ENCODE measurements at regions not wholly inside any gene's neighbourhood (a gene's known extent, or its start where the extent isn't known, plus 50 kb on each side); places are given as distances from the start of the nearest gene placed in this dataset.
A peak's percentile ranks its signal among the peaks of the same experiment; 100 is the strongest.

GRCh38 chr2:8281234-8281633 lies 400.6 kb upstream of the ID2 start:
- Histone ChIP-seq H3K4me2 (ENCODE audit: low read depth, low read length, poor library complexity, severe bottlenecking) (no peak overlapping the region), H3K4me3 (ENCODE audit: low read length) (no peak overlapping the region), H3K4me1 (ENCODE audit: low read length) (peaks cover 29% of the 10 kb centered on the region), H3K79me2 (ENCODE audit: low read length) (no peaks in the 10 kb centered on the region), H3K9ac (ENCODE audit: low read length) (no peak overlapping the region), H3K27ac (ENCODE audit: low read length) (no peak overlapping the region), H2AFZ (ENCODE audit: low read length) (no peak overlapping the region), H3K36me3 (ENCODE audit: insufficient read depth, low read length) (no peaks in the 10 kb centered on the region; the same call in 1 of the 2 replicates), H3K9me2 (replicated peaks; ENCODE audit: insufficient read depth, low read length) (no peaks in the 10 kb centered on the region), H4K20me1 (ENCODE audit: insufficient read depth, low read depth, low read length) (no peaks in the 10 kb centered on the region), H3K9me3 (ENCODE audit: low read length) (no peaks in the 10 kb centered on the region), H3K27me3 (ENCODE audit: low read length) (no peaks in the 10 kb centered on the region)
- DNase-seq: no peak

GRCh38 chr2:8281950-8282857 lies 399.7 kb upstream of the ID2 start:
- no peaks in the 10 kb centered on the region for H3K36me3 ChIP-seq (ENCODE audit: insufficient read depth, low read length)
- H3K79me2 ChIP-seq (ENCODE audit: low read length): no peaks in the 10 kb centered on the region
- no peak for DNase-seq
- no peak overlapping the region for H3K4me3 ChIP-seq (ENCODE audit: low read length)
- H4K20me1 ChIP-seq (ENCODE audit: insufficient read depth, low read depth, low read length): no peaks in the 10 kb centered on the region
- H2AFZ ChIP-seq (ENCODE audit: low read length): no peak overlapping the region
- H3K9ac ChIP-seq (ENCODE audit: low read length): no peak overlapping the region
- H3K4me1 ChIP-seq (ENCODE audit: low read length): peaks cover 29% of the 10 kb centered on the region
- H3K9me3 ChIP-seq (ENCODE audit: low read length): no peaks in the 10 kb centered on the region
- no peak overlapping the region for H3K27ac ChIP-seq (ENCODE audit: low read length)
- no peak overlapping the region for H3K4me2 ChIP-seq (ENCODE audit: low read depth, low read length, poor library complexity, severe bottlenecking)
- no peaks in the 10 kb centered on the region for H3K9me2 ChIP-seq (replicated peaks; ENCODE audit: insufficient read depth, low read length)
- no peaks in the 10 kb centered on the region for H3K27me3 ChIP-seq (ENCODE audit: low read length)

- no peak overlapping the region for H3K27ac ChIP-seq (ENCODE audit: low read length)
- no peak overlapping the region for H2AFZ ChIP-seq (ENCODE audit: low read length)
- H3K9me2 ChIP-seq (replicated peaks; ENCODE audit: insufficient read depth, low read length): no peaks in the 10 kb centered on the region
- H3K9ac ChIP-seq (ENCODE audit: low read length): no peak overlapping the region
- no peaks in the 10 kb centered on the region for H3K36me3 ChIP-seq (ENCODE audit: insufficient read depth, low read length)
- no peaks in the 10 kb centered on the region for H4K20me1 ChIP-seq (ENCODE audit: insufficient read depth, low read depth, low read length)
- H3K27me3 ChIP-seq (ENCODE audit: low read length): no peaks in the 10 kb centered on the region
- H3K4me1 ChIP-seq (ENCODE audit: low read length): peaks cover 25% of the 10 kb centered on the region
- H3K79me2 ChIP-seq (ENCODE audit: low read length): no peaks in the 10 kb centered on the region
- DNase-seq: no peak
- H3K9me3 ChIP-seq (ENCODE audit: low read length): no peaks in the 10 kb centered on the region
- H3K4me3 ChIP-seq (ENCODE audit: low read length): no peak overlapping the region
- no peak overlapping the region for H3K4me2 ChIP-seq (ENCODE audit: low read depth, low read length, poor library complexity, severe bottlenecking)
Observed at GRCh38 chr2:8282858-8283252, 399.0 kb upstream of the ID2 start.

GRCh38 chr2:8285081-8285480 lies 396.8 kb upstream of the ID2 start:
- H3K9me3 ChIP-seq (ENCODE audit: low read length): no peaks in the 10 kb centered on the region
- no peaks in the 10 kb centered on the region for H3K36me3 ChIP-seq (ENCODE audit: insufficient read depth, low read length)
- no peaks in the 10 kb centered on the region for H4K20me1 ChIP-seq (ENCODE audit: insufficient read depth, low read depth, low read length)
- H3K4me3 ChIP-seq (ENCODE audit: low read length): no peak overlapping the region
- H3K9ac ChIP-seq (ENCODE audit: low read length): no peak overlapping the region
- no peak overlapping the region for H3K27ac ChIP-seq (ENCODE audit: low read length)
- no peaks in the 10 kb centered on the region for H3K27me3 ChIP-seq (ENCODE audit: low read length)
- H3K4me2 ChIP-seq (ENCODE audit: low read depth, low read length, poor library complexity, severe bottlenecking): no peak overlapping the region
- H2AFZ ChIP-seq (ENCODE audit: low read length): no peak overlapping the region
- no peaks in the 10 kb centered on the region for H3K79me2 ChIP-seq (ENCODE audit: low read length)
- DNase-seq: peak; percentile 75
- no peaks in the 10 kb centered on the region for H3K9me2 ChIP-seq (replicated peaks; ENCODE audit: insufficient read depth, low read length)
- peaks cover 12% of the 10 kb centered on the region for H3K4me1 ChIP-seq (ENCODE audit: low read length)

- H3K9ac ChIP-seq (ENCODE audit: low read length): no peak overlapping the region
- no peak overlapping the region for H3K27ac ChIP-seq (ENCODE audit: low read length)
- no peaks in the 10 kb centered on the region for H4K20me1 ChIP-seq (ENCODE audit: insufficient read depth, low read depth, low read length)
- H3K9me2 ChIP-seq (replicated peaks; ENCODE audit: insufficient read depth, low read length): no peaks in the 10 kb centered on the region
- no peak overlapping the region for H3K4me3 ChIP-seq (ENCODE audit: low read length)
- no peaks in the 10 kb centered on the region for H3K27me3 ChIP-seq (ENCODE audit: low read length)
- no peak overlapping the region for H3K4me2 ChIP-seq (ENCODE audit: low read depth, low read length, poor library complexity, severe bottlenecking)
- no peak for DNase-seq
- H3K79me2 ChIP-seq (ENCODE audit: low read length): no peaks in the 10 kb centered on the region
- no peaks in the 10 kb centered on the region for H3K36me3 ChIP-seq (ENCODE audit: insufficient read depth, low read length)
- H2AFZ ChIP-seq (ENCODE audit: low read length): no peak overlapping the region
- peaks cover 12% of the 10 kb centered on the region for H3K4me1 ChIP-seq (ENCODE audit: low read length)
- H3K9me3 ChIP-seq (ENCODE audit: low read length): no peaks in the 10 kb centered on the region
Observed at GRCh38 chr2:8285898-8286297, 396.0 kb upstream of the ID2 start.

- Histone ChIP-seq H3K4me3 (ENCODE audit: low read length) (no peak overlapping the region), H3K27ac (ENCODE audit: low read length) (no peak overlapping the region), H4K20me1 (ENCODE audit: insufficient read depth, low read depth, low read length) (no peaks in the 10 kb centered on the region), H3K4me2 (ENCODE audit: low read depth, low read length, poor library complexity, severe bottlenecking) (no peak overlapping the region), H3K9me2 (replicated peaks; ENCODE audit: insufficient read depth, low read length) (no peaks in the 10 kb centered on the region), H3K9ac (ENCODE audit: low read length) (no peak overlapping the region), H3K27me3 (ENCODE audit: low read length) (no peaks in the 10 kb centered on the region), H3K9me3 (ENCODE audit: low read length) (no peaks in the 10 kb centered on the region), H3K4me1 (ENCODE audit: low read length) (peaks cover 2% of the 10 kb centered on the region; the same call in 1 of the 2 replicates), H3K36me3 (ENCODE audit: insufficient read depth, low read length) (no peaks in the 10 kb centered on the region), H2AFZ (ENCODE audit: low read length) (no peak overlapping the region), H3K79me2 (ENCODE audit: low read length) (no peaks in the 10 kb centered on the region)
- DNase-seq: no peak
Observed at GRCh38 chr2:8288206-8288605, 393.6 kb upstream of the ID2 start.

- H4K20me1 ChIP-seq (ENCODE audit: insufficient read depth, low read depth, low read length): no peaks in the 10 kb centered on the region
- no peak overlapping the region for H3K4me2 ChIP-seq (ENCODE audit: low read depth, low read length, poor library complexity, severe bottlenecking)
- no peak overlapping the region for H3K27ac ChIP-seq (ENCODE audit: low read length)
- no peaks in the 10 kb centered on the region for H3K9me2 ChIP-seq (replicated peaks; ENCODE audit: insufficient read depth, low read length)
- no peak overlapping the region for H2AFZ ChIP-seq (ENCODE audit: low read length)
- no peaks in the 10 kb centered on the region for H3K36me3 ChIP-seq (ENCODE audit: insufficient read depth, low read length)
- no peaks in the 10 kb centered on the region for H3K9me3 ChIP-seq (ENCODE audit: low read length)
- H3K9ac ChIP-seq (ENCODE audit: low read length): no peak overlapping the region
- H3K79me2 ChIP-seq (ENCODE audit: low read length): no peaks in the 10 kb centered on the region
- H3K4me1 ChIP-seq (ENCODE audit: low read length): peaks cover 2% of the 10 kb centered on the region; the same call in 1 of the 2 replicates
- DNase-seq: no peak
- no peak overlapping the region for H3K4me3 ChIP-seq (ENCODE audit: low read length)
- no peaks in the 10 kb centered on the region for H3K27me3 ChIP-seq (ENCODE audit: low read length)
Observed at GRCh38 chr2:8289111-8289510, 392.7 kb upstream of the ID2 start.

- H3K27me3 ChIP-seq (ENCODE audit: low read length): no peaks in the 10 kb centered on the region
- no peak overlapping the region for H3K9ac ChIP-seq (ENCODE audit: low read length)
- no peak overlapping the region for H3K27ac ChIP-seq (ENCODE audit: low read length)
- no peaks in the 10 kb centered on the region for H3K79me2 ChIP-seq (ENCODE audit: low read length)
- no peaks in the 10 kb centered on the region for H3K9me2 ChIP-seq (replicated peaks; ENCODE audit: insufficient read depth, low read length)
- H3K4me3 ChIP-seq (ENCODE audit: low read length): no peak overlapping the region
- DNase-seq: no peak
- H3K4me1 ChIP-seq (ENCODE audit: low read length): peaks cover 3% of the 10 kb centered on the region; the same call in 1 of the 2 replicates
- no peak overlapping the region for H3K4me2 ChIP-seq (ENCODE audit: low read depth, low read length, poor library complexity, severe bottlenecking)
- H2AFZ ChIP-seq (ENCODE audit: low read length): no peak overlapping the region
- no peaks in the 10 kb centered on the region for H3K36me3 ChIP-seq (ENCODE audit: insufficient read depth, low read length)
- H3K9me3 ChIP-seq (ENCODE audit: low read length): no peaks in the 10 kb centered on the region
- H4K20me1 ChIP-seq (ENCODE audit: insufficient read depth, low read depth, low read length): no peaks in the 10 kb centered on the region
Observed at GRCh38 chr2:8290771-8291352, 391.0 kb upstream of the ID2 start.

All from Karpas-422 (cell line).